PC-9 (cell line): ENCODE measurements at regions not wholly inside any gene's neighbourhood (a gene's known extent, or its start where the extent isn't known, plus 50 kb on each side); places are given as distances from the start of the nearest gene placed in this dataset.

Source experiments
- BruUV-seq: library from RNA; stranded (reverse); fragments of 400-500 nt; replicated peaks from 2 replicates; lab custom pipeline; 2021; lab: Mats Ljungman, UMichigan
- CTCF ChIA-PET: fragments of 300-600 bp; sonication (Branson Sonifier 250); formaldehyde crosslinking; loops from one replicate; lab custom pipeline; 2022; ENCODE audit warnings: antibody characterized with exemption; lab: Charles Lee
- POLR2A ChIA-PET: fragments of 300-600 bp; sonication (Branson Sonifier 250); formaldehyde crosslinking; loops from one replicate; lab custom pipeline; 2022; ENCODE audit warnings: antibody characterized with exemption; ENCODE audit not compliant: unreplicated experiment; lab: Charles Lee
- DNase-seq, 2 experiments: peaks; one replicate each; pipeline versions ENCODE4 v3.0.0 to v3.0.0-alpha.2; 2015 to 2022; ENCODE audit warnings: mixed read lengths in 1 of 2
- H2AFZ ChIP-seq: fragments of 200-600 bp; sonication (generic); 2 replicates; pipeline ENCODE4 v1.8.1; 2017; ENCODE audit warnings: antibody characterized with exemption
- H3F3A ChIP-seq: fragments of 200-600 bp; sonication (generic); 2 replicates; pipeline ENCODE4 v1.8.1; 2017; ENCODE audit warnings: antibody characterized with exemption, mild to moderate bottlenecking, low read depth; ENCODE audit not compliant: insufficient read depth
- H3K27ac ChIP-seq: fragments of 200-600 bp; sonication (generic); 2 replicates; pipeline ENCODE4 v1.6.1; 2016; ENCODE audit warnings: mixed run types
- H3K27me3 ChIP-seq: fragments of 200-600 bp; sonication (generic); 2 replicates; pipeline ENCODE4 v1.6.1; 2016; ENCODE audit warnings: low read depth, mixed run types; ENCODE audit not compliant: insufficient read depth
- H3K36me3 ChIP-seq: fragments of 200-600 bp; sonication (generic); 2 replicates; pipeline ENCODE4 v1.6.1; 2016; ENCODE audit warnings: low read depth, mixed run types
- H3K4me1 ChIP-seq: fragments of 200-600 bp; sonication (generic); replicated peaks from 2 replicates; pipeline ENCODE4 v1.6.1; 2016; ENCODE audit warnings: mixed run types; ENCODE audit not compliant: insufficient read depth
- H3K4me2 ChIP-seq: fragments of 200-600 bp; sonication (generic); 2 replicates; pipeline ENCODE4 v1.6.1; 2017; ENCODE audit warnings: mixed run types
- H3K4me3 ChIP-seq: fragments of 200-600 bp; sonication (generic); 2 replicates; pipeline ENCODE4 v1.6.1; 2016; ENCODE audit warnings: mixed run types
- H3K79me2 ChIP-seq: fragments of 200-600 bp; sonication (generic); 2 replicates; pipeline ENCODE4 v1.6.1; 2017; ENCODE audit warnings: low read depth, mixed run types
- H3K9me2 ChIP-seq: fragments of 200-600 bp; sonication (generic); 2 replicates; pipeline ENCODE4 v1.8.1; 2017; ENCODE audit warnings: mild to moderate bottlenecking; ENCODE audit not compliant: insufficient read depth
- H3K9me3 ChIP-seq: fragments of 200-600 bp; sonication (generic); 2 replicates; pipeline ENCODE4 v1.8.1; 2016; ENCODE audit warnings: low read depth; ENCODE audit not compliant: insufficient read depth
- H4K20me1 ChIP-seq: fragments of 200-600 bp; sonication (generic); 2 replicates; pipeline ENCODE4 v1.8.1; 2017; ENCODE audit not compliant: insufficient read depth
- EZH2 ChIP-seq: fragments of 200-600 bp; sonication (generic); IDR thresholded peaks from 2 replicates; pipeline ENCODE4 v1.8.0; 2017; ENCODE audit warnings: antibody characterized with exemption, low read depth
- intact Hi-C: fragments of 100-400 bp; cut with micrococcal nuclease; formaldehyde crosslinking; loops from one replicate; pipeline ENCODE4 v1.10.0; 2022; ENCODE audit not compliant: unreplicated experiment
- TF ChIP-seq, protein P1 (sequence below): fragments of 200-600 bp; sonication (generic); conservative IDR thresholded peaks from 2 replicates; pipeline ENCODE4 v1.6.1; 2017; ENCODE audit warnings: mixed run types, antibody characterized with exemption, mild to moderate bottlenecking, moderate library complexity

DNA sequence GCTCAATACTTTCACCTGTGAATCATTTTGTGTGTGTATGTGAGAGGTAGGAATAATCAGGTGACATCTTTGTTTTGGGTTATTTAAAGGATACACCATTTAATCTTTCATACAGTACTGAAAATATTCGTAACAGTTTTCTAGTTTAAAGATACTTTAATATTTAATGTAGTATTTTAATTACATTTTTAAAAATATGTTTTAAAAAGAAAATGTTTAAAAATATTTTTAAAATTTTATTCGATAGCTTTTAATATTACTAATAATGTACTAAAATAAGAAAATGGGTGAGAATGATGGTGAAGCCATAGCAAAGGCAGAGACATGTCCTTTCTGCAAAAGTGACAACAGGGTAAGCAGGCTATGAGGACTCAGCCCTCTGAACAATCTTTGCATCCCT lies 56.3 kb upstream of the MEF2C start:
- H3K9me2 ChIP-seq = no peaks in the 10 kb centered on the region; the same call in 1 of the 2 replicates
- ChIA-PET POLR2A (no interaction called here), CTCF (no interaction called here)
- no TSS peak for BruUV-seq
- no peak for DNase-seq
- no peaks in the 10 kb centered on the region for H3K27me3 ChIP-seq
- no peaks in the 10 kb centered on the region for H3K79me2 ChIP-seq
- TF ChIP-seq, protein P1, sequence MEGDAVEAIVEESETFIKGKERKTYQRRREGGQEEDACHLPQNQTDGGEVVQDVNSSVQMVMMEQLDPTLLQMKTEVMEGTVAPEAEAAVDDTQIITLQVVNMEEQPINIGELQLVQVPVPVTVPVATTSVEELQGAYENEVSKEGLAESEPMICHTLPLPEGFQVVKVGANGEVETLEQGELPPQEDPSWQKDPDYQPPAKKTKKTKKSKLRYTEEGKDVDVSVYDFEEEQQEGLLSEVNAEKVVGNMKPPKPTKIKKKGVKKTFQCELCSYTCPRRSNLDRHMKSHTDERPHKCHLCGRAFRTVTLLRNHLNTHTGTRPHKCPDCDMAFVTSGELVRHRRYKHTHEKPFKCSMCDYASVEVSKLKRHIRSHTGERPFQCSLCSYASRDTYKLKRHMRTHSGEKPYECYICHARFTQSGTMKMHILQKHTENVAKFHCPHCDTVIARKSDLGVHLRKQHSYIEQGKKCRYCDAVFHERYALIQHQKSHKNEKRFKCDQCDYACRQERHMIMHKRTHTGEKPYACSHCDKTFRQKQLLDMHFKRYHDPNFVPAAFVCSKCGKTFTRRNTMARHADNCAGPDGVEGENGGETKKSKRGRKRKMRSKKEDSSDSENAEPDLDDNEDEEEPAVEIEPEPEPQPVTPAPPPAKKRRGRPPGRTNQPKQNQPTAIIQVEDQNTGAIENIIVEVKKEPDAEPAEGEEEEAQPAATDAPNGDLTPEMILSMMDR = no peak
- TF ChIP-seq EZH2 = no peak
- H3K27ac ChIP-seq = no peak overlapping the region
- H3K9me3 ChIP-seq = no peaks in the 10 kb centered on the region
- H3K4me3 ChIP-seq = no peak overlapping the region
- H3F3A ChIP-seq = no peaks in the 10 kb centered on the region
- no peaks in the 10 kb centered on the region for H3K36me3 ChIP-seq
- intact Hi-C loops = no loop called here
- no peaks in the 10 kb centered on the region for H4K20me1 ChIP-seq
- H2AFZ ChIP-seq = no peak overlapping the region
- no peaks in the 10 kb centered on the region for H3K4me1 ChIP-seq
- H3K4me2 ChIP-seq = no peak overlapping the region

DNA sequence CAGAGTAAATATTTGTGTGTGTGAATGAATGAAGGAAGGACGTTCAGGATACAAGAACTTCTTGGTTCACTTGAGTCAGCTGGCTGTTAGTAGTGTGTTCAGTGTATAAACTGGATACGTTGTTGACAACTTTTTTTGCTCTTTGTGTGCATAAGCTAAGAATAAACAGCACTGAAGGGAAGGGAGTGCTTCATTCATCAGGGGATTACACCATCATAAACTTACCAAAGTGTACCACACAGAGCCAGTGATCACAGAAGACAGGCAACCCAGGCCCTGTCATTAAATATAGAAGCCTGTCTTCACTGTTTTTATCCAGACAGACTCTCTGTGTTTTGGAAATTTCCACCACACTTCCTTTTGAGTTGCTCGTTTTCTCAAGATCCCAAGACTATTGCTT lies 55.5 kb upstream of the MEF2C start:
- ChIA-PET POLR2A (no interaction called here), CTCF (no interaction called here)
- BruUV-seq = no TSS peak

DNA sequence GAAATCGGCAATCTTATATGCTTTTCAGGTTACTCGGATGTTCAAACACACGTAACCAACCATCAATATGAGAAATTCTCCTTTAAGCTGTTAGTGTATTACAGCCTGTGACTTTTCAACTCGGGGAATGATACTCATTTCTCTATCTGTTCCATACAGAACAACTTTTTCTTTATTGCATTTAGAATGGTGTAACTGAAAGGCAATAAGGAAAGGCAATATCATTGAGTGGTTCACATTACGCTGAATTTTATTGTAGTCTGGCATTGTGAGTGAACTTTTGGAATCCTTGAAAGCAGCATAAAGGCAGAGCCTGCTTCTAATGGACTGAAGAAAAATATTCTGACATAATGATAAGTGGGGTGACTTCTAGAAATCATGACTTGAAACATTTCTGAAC lies 54.4 kb upstream of the MEF2C start:
- Histone ChIP-seq H3K9me3 (no peaks in the 10 kb centered on the region), H3K4me3 (no peak overlapping the region), H2AFZ (no peak overlapping the region), H3K36me3 (no peaks in the 10 kb centered on the region), H3K27ac (no peak overlapping the region), H3K79me2 (no peaks in the 10 kb centered on the region), H4K20me1 (no peaks in the 10 kb centered on the region), H3K4me1 (no peaks in the 10 kb centered on the region), H3F3A (no peaks in the 10 kb centered on the region), H3K4me2 (no peak overlapping the region), H3K27me3 (no peaks in the 10 kb centered on the region), H3K9me2 (no peaks in the 10 kb centered on the region; the same call in 1 of the 2 replicates)
- ChIA-PET POLR2A (no interaction called here), CTCF (no interaction called here)
- no peak for DNase-seq
- no peak for TF ChIP-seq EZH2
- TF ChIP-seq, protein P1 = no peak
- no TSS peak for BruUV-seq
- intact Hi-C loops = no loop called here

More for the DNA sequence above, 55.5 kb upstream of the MEF2C start:
- TF ChIP-seq, protein P1 = no peak
- no peak for TF ChIP-seq EZH2
- no peak for DNase-seq
- Histone ChIP-seq H3F3A (no peaks in the 10 kb centered on the region), H4K20me1 (no peaks in the 10 kb centered on the region), H3K27me3 (no peaks in the 10 kb centered on the region), H3K36me3 (no peaks in the 10 kb centered on the region), H3K79me2 (no peaks in the 10 kb centered on the region), H3K4me3 (no peak overlapping the region), H3K4me1 (no peaks in the 10 kb centered on the region), H3K4me2 (no peak overlapping the region), H3K9me3 (no peaks in the 10 kb centered on the region), H3K27ac (no peak overlapping the region), H3K9me2 (no peaks in the 10 kb centered on the region; the same call in 1 of the 2 replicates), H2AFZ (no peak overlapping the region; the same call in 1 of the 2 replicates)
- intact Hi-C loops = no loop called here
